HPDE6-E6E7 (cell line): ENCODE measurements at regions not wholly inside any gene's neighbourhood (a gene's known extent, or its start where the extent isn't known, plus 50 kb on each side); places are given as distances from the start of the nearest gene placed in this dataset.
A peak's percentile ranks its signal among the peaks of the same experiment; 100 is the strongest.
"Not testable (repeated sequence)": the region's sequence is repeated elsewhere in the genome, so short reads cannot be mapped to it uniquely, and the experiment has no call there.

Experiments used
- DNase-seq: peaks from one replicate; pipeline ENCODE4 v3.0.0; 2011; ENCODE audit warnings: missing footprints; ENCODE audit errors: extremely low spot score

DNA sequence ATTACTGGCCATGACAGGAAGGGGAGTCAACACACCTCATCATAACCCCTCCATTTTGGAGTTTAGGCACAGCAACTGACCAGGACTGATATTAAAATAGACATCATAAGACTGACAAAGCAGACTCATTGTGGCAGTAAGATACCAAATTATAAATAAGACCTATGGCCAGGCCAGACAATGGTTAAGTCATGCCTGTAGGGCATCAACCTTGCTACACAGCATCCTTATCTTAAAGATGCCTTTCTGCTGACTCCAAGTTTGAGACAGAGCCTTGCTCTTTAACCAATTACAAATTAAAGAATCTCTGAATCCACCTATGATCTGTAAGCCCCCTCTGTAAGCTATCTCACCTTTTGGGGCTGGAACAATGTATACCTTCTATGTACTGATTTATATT, 65.5 kb downstream of the VCX2 start:
- DNase-seq, result no peak

DNA sequence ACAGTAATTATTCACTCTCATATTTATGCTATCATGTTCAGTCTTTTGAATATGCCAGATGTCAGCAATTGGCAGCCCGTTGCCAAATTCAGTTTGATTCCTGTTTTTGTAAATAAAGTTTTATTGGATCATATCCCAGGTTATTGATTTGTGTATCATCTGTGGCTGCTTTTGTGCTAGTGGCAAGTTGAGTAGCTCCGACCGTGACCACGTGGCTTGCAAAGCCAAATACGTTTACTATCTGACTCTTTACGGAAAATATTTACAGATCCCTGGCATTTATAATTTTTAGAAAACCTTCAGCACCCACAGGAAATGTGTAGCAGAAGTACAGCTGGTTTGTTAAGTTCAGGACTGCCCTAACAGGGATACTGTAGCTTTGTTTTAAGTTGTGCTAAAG, 67.4 kb downstream of the VCX2 start:
- no peak for DNase-seq

DNA sequence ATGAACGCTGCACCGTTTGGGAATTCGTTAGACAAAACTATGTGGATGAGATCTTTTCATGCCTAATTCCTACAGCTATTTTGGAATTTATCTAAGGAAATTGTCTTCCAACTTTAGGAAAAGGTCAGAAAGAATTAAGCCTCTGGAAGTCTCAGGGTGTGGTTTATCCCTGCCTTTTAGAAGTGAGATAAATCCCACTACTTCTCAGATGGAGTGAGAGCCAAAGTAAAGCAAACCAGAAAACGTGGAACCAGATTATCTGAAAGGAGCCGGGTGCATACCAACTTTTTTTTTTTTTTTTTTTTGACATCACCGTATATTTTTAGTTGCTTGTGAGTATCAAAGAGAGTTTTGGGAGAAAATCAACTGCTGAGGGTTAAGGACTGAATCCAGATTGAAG, 79.6 kb downstream of the VCX2 start:
- DNase-seq, result no peak

- no peak for DNase-seq
These were observed 80.2 kb downstream of the VCX2 start for GRCh38 chrX:8090906-8091305.

DNA sequence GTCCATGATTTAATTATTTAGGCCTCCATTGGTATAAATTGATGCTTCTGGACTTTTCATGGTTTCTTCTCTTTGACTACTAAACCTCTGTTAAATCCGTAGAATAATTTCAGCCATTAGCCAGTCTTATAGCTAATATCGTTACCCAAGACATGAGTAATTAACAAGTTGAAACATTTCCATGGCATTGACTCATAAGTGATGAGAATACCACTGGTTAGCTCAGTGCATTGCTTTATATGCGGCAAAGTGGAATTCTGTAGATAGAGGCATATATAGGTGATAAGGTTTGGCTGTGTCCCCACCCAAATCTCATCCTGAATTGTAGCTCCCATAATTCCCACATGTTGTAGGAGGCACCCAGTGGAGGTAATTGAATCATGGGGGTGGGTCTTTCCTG, 80.6 kb downstream of the VCX2 start:
- peak; percentile 19 for DNase-seq

DNA sequence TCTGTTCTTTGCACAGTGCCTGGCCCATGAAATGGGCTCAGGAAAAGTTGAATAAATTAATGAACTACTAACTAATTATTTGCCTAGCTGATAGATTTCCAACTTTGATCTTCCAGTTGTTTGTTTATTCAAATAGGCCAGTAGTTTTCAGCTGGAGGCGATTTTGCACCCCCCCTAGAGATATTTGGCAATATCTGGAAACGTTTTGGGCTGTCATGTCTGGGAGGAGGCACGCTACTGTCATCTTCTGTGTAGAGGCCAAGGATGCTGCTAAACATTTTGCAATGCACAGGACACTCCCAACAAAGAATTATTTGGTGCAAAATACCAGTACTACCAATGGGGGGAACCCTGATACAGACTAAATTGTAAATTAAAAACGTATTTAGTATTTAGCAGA, 81.9 kb downstream of the VCX2 start:
- no peak for DNase-seq

DNA sequence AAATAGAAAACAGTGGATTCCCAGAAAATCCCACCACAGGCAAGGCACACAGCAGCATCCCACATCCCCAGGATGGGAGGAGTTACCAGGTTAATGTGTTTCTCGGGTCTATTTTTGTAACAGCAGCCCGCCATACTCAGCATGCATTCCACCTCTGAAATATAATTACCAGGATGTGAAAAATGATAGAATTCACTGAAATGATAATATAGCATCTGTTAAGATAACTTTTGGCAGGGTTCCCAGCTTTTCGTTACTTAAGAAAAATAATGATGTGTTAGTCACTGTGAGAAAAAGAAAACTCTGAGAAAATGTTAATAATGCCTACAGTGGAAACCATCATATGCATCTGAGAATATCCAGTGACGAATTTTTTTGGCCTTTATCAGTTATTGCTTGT, 87.1 kb downstream of the VCX2 start:
- DNase-seq, result no peak

- no peak for DNase-seq
These were observed 87.8 kb downstream of the VCX2 start for GRCh38 chrX:8083286-8083685.

DNA sequence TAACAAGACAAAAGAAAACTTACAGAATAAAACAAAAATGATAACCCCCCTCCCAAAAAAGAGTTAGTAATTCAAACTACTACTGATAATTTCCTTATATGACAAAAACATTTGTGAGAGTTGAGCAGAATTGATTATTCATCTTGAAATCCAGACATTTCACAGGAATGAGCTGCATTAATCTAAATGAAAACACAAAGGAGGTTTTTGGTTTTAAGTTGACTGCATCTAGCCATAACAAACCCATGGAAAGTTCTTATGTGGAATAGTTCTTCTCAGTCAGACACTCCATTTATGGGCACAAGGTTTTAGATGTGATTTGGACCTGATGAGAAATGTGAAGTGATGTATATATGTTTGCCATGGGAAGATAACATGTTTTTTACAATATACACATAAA, 95.4 kb downstream of the VCX2 start:
- no peak for DNase-seq

DNA sequence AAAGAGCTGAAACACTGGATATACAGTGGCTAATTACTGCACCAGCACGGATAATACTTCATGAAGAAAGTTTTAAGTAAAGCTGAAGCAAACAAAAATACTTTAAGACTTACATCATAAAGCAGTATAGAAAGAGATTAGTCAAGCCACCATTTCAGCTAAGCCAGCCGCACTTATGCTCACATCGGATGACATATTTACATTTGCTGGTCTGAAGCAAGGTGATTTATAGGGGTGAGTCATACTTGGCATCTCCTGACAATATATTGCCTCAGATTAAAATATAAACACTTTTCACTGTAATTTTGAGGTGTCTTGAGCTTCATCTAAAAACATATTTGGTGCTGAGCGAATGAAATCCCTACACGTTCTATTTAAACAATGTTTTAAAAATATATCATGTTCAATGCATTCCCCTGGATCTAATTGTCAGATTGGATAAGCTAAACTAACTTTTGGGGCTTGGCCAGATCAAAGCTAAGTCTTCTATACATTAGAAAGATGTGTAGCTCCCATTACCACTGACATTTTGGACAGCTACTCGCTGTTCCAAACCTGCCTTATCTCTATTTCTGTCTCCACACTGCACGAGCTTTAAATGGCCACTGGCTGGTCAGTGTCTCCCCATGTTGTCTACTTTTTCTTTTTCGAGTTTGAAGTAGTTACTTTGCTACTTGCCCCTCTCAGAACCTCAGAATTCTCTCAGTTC, 103.2 kb downstream of the VCX2 start:
- peak; percentile 22 for DNase-seq

DNA sequence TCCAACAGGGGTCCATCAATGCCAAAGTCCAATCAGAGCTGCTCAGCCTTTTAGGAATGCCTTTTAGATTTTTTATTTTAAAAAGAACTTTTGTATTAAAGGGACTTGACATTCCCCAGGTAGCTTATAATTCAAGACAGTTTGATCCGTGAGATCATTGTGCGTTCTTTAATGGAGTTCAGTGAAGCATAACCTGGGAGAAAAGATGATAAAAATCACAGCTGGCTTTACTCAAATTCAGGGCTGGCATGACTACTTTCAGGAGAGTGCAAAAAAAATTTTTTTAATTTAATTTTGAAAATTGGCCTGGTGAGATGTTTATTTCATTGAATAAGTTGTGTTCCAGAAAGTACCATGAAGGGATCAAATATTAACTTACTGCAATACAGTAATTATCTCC, 118.2 kb downstream of the VCX2 start:
- no peak for DNase-seq

- DNase-seq, result no peak
These were observed 121.2 kb downstream of the VCX2 start for GRCh38 chrX:8049827-8050226.

GRCh38 chrX:8048466-8048865, 121.3 kb upstream of the PNPLA4 start:
- DNase-seq, result no peak

- no peak for DNase-seq
These were observed 117.7 kb upstream of the PNPLA4 start for GRCh38 chrX:8044947-8045346.

- DNase-seq, result no peak
These were observed 116.3 kb upstream of the PNPLA4 start for GRCh38 chrX:8043546-8043945.

DNA sequence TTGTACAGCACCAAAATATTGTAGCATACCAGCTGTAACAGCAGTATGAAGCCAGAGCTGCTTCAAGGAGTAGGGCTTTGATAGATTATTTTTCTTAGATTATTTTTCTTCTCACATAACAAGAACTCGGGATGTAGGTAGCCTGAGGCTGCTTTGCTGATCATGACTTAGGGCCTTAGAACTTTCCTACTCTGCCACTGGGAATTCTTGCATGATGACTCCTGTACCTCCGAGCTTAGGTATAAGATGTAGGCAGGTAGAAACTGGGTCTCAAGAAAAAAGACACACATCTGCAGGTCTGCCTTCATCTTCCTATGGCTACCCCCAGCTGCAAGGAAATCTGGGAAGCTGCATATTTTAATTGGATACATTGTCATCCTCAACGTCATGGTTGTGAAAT, 115.9 kb upstream of the PNPLA4 start:
- DNase-seq, result peak; percentile 3

GRCh38 chrX:8042304-8042703, 115.1 kb upstream of the PNPLA4 start:
- DNase-seq, result peak; percentile 7

DNA sequence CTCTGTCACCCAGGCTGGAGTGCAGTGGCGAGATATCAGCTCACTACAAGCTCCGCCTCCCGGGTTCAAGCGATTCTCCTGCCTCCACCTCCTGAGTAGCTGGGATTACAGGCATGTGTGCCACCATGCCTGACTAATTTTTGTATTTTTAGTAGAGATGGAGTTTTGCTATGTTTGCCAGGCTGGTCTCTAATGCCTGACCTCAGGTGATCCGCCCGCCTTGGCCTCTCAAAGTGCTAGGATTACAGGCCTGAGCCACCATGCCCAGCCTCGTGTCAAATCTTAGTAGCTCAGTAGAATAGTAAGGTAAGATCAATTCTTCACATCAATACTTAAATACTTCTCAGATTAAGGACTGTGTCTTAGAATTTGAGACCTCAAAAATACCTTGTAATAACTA, 112.5 kb upstream of the PNPLA4 start:
- DNase-seq, result not testable (repeated sequence)

- DNase-seq, result no peak
These were observed 110.6 kb upstream of the PNPLA4 start for GRCh38 chrX:8037593-8038348.

DNA sequence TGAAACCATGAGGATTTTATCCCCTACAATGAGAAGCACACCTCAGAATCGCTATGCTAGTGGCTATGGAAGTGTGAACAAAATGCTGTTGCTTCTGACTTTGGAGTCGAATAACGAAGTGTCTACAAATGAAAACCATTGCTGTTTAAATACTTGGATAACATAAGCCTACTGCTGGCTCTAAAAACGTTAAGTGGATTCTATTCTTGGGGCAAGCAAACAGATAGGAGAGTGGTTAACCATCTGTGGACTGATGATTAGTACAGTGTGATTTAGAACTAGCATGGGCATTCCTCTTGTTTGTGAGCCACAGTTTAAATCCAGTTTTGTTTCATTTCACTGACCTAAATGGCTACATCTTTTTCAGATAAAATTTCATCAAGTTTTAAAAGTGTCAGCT, 109.7 kb upstream of the PNPLA4 start:
- DNase-seq, result no peak

DNA sequence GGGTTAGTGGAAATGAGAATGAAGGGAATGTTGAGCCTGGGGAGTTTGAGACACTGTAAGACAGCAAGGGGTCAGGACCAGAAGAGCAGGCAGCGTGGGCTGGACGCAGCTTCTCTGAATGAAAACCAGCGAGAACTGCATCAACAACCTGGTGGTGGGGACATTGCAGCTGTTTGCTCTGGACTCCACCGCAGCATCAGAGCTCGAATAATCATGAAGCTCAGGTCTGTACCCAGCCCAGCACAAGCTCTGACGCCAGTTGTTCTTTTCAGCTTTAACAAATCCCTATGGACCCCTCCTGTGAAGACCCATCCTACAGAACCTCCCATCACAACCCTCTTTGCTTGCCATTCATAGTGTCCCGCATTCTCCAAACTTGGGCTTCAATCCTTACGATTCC, 106.8 kb upstream of the PNPLA4 start:
- no peak for DNase-seq

DNA sequence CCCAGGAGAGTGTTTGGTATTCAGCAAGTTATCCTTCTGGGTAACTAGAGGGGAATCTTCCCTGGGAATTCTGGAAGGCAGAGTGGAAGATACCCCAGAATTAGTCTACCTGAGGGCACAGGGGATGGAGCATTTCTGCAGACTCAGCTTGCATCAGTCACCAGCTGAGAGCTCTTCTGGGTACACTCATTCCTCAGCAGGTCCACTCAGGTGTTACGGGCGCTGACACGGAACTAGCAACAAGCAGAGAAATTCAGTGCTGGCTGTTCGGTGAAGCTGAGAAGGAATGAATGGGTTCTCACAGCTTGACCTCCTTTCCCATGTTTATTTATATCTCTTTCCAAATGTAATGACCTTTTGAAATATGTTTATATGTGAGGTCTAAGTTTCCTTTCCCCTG, 106.0 kb upstream of the PNPLA4 start:
- DNase-seq, result no peak

GRCh38 chrX:8030361-8030760, 103.1 kb upstream of the PNPLA4 start:
- no peak for DNase-seq

- no peak for DNase-seq
These were observed 100.6 kb upstream of the PNPLA4 start for GRCh38 chrX:8027827-8028226.
